Ishikawa (cell line): ENCODE measurements at regions not wholly inside any gene's neighbourhood (a gene's known extent, or its start where the extent isn't known, plus 50 kb on each side); places are given as distances from the start of the nearest gene placed in this dataset.

Experiments
- CEBPB ChIP-seq: IDR thresholded peaks from 2 replicates; pipeline ENCODE4 v1.6.1; 2012
- CREB1 ChIP-seq: IDR thresholded peaks from 2 replicates; pipeline ENCODE4 v1.6.1; 2012; ENCODE audit warnings: low read depth
- EGR1 ChIP-seq: IDR thresholded peaks from 2 replicates; pipeline ENCODE4 v1.6.1; 2012
- EP300 ChIP-seq: IDR thresholded peaks from 2 replicates; pipeline ENCODE4 v1.6.1; 2012; ENCODE audit warnings: borderline replicate concordance
- MAX ChIP-seq: IDR thresholded peaks from 2 replicates; pipeline ENCODE4 v1.6.1; 2012
- RAD21 ChIP-seq: IDR thresholded peaks from 2 replicates; pipeline ENCODE4 v1.6.1; 2012; ENCODE audit warnings: low read depth
- REST ChIP-seq: IDR thresholded peaks from 2 replicates; pipeline ENCODE4 v1.6.1; 2012; ENCODE audit warnings: low read depth, mild to moderate bottlenecking
- TAF1 ChIP-seq: IDR thresholded peaks from 2 replicates; pipeline ENCODE4 v1.6.1; 2012; ENCODE audit warnings: low read depth, mild to moderate bottlenecking
- TEAD4 ChIP-seq: IDR thresholded peaks from 2 replicates; pipeline ENCODE4 v1.6.1; 2012
- USF1 ChIP-seq: IDR thresholded peaks from 2 replicates; pipeline ENCODE4 v1.6.1; 2012
- YY1 ChIP-seq: IDR thresholded peaks from 2 replicates; pipeline ENCODE4 v1.6.1; 2012; ENCODE audit warnings: low read depth

GRCh38 chr9:7287986-7288385 lies 511.6 kb downstream of the DMAC1 start:
- no peak for TF ChIP-seq TEAD4
- TF ChIP-seq EP300, result no peak
- no peak for TF ChIP-seq TAF1
- TF ChIP-seq CEBPB, result no peak
- no peak for TF ChIP-seq YY1
- no peak for TF ChIP-seq MAX
- TF ChIP-seq REST, result no peak
- no peak for TF ChIP-seq EGR1
- no peak for TF ChIP-seq USF1
- no peak for TF ChIP-seq CREB1
- no peak for TF ChIP-seq RAD21
